NCI-H2196 (cell line): ENCODE measurements at regions not wholly inside any gene's neighbourhood (a gene's known extent, or its start where the extent isn't known, plus 50 kb on each side); places are given as distances from the start of the nearest gene placed in this dataset.

Experiments
- DNase-seq: peaks from one replicate; lab custom pipeline; 2025; ENCODE audit not compliant: unreplicated experiment; lab: John Stamatoyannopoulos, UW

GRCh38 chr2:116645155-116645554, 1169.3 kb upstream of the DDX18 start:
- DNase-seq = no peak

GRCh38 chr2:116668691-116669090, 1145.8 kb upstream of the DDX18 start:
- DNase-seq = no peak

GRCh38 chr2:116669782-116670181, 1144.7 kb upstream of the DDX18 start:
- DNase-seq = no peak

- DNase-seq = no peak
Observed at GRCh38 chr2:116674188-116674587, 1140.3 kb upstream of the DDX18 start.

GRCh38 chr2:116676776-116677175, 1137.7 kb upstream of the DDX18 start:
- DNase-seq = no peak

GRCh38 chr2:116680256-116680936, 1134.1 kb upstream of the DDX18 start:
- no peak for DNase-seq

GRCh38 chr2:116687371-116687770, 1127.1 kb upstream of the DDX18 start:
- no peak for DNase-seq

GRCh38 chr2:116692988-116693387, 1121.5 kb upstream of the DDX18 start:
- no peak for DNase-seq

GRCh38 chr2:116696223-116696622, 1118.3 kb upstream of the DDX18 start:
- no peak for DNase-seq

- DNase-seq = no peak
Observed at GRCh38 chr2:116696903-116697302, 1117.6 kb upstream of the DDX18 start.

- DNase-seq = no peak
Observed at GRCh38 chr2:116706396-116706795, 1108.1 kb upstream of the DDX18 start.

- no peak for DNase-seq
Observed at GRCh38 chr2:116716038-116716437, 1098.5 kb upstream of the DDX18 start.

- DNase-seq = no peak
Observed at GRCh38 chr2:116716444-116716843, 1098.0 kb upstream of the DDX18 start.

- no peak for DNase-seq
Observed at GRCh38 chr2:116717832-116718231, 1096.7 kb upstream of the DDX18 start.

GRCh38 chr2:116718451-116718850, 1096.0 kb upstream of the DDX18 start:
- no peak for DNase-seq

- peak; percentile 68 for DNase-seq
Observed at GRCh38 chr2:116719836-116720235, 1094.7 kb upstream of the DDX18 start.

GRCh38 chr2:116724550-116724949, 1089.9 kb upstream of the DDX18 start:
- no peak for DNase-seq

GRCh38 chr2:116732322-116732721, 1082.2 kb upstream of the DDX18 start:
- no peak for DNase-seq

GRCh38 chr2:116733699-116734098, 1080.8 kb upstream of the DDX18 start:
- DNase-seq = peak; percentile 12

GRCh38 chr2:116737951-116738350, 1076.5 kb upstream of the DDX18 start:
- DNase-seq = no peak

- DNase-seq = no peak
Observed at GRCh38 chr2:116747103-116747502, 1067.4 kb upstream of the DDX18 start.

GRCh38 chr2:116749994-116750393, 1064.5 kb upstream of the DDX18 start:
- no peak for DNase-seq

GRCh38 chr2:116754381-116755101, 1060.0 kb upstream of the DDX18 start:
- no peak for DNase-seq
